NCI-H526 treated with DMSO at 0.1 percent for 48 hours (cell line): ENCODE measurements at regions not wholly inside any gene's neighbourhood (a gene's known extent, or its start where the extent isn't known, plus 50 kb on each side); places are given as distances from the start of the nearest gene placed in this dataset.

Source experiments
- DNase-seq: peaks from one replicate; lab custom pipeline; 2025; lab: John Stamatoyannopoulos, UW

GRCh38 chr9:103625161-103625804, 468.8 kb upstream of the SMC2 start:
- DNase-seq: no peak

- no peak for DNase-seq
Observed at GRCh38 chr9:103627731-103628130, 466.4 kb upstream of the SMC2 start.

GRCh38 chr9:103649086-103649485, 445.0 kb upstream of the SMC2 start:
- no peak for DNase-seq

GRCh38 chr9:103658156-103658555, 436.0 kb upstream of the SMC2 start:
- no peak for DNase-seq

GRCh38 chr9:103660830-103661229, 433.3 kb upstream of the SMC2 start:
- DNase-seq: no peak

GRCh38 chr9:103661663-103662062, 432.4 kb upstream of the SMC2 start:
- no peak for DNase-seq

- no peak for DNase-seq
Observed at GRCh38 chr9:103669296-103669695, 424.8 kb upstream of the SMC2 start.

- DNase-seq: no peak
Observed at GRCh38 chr9:103674271-103674670, 419.8 kb upstream of the SMC2 start.

- no peak for DNase-seq
Observed at GRCh38 chr9:103680581-103680980, 413.5 kb upstream of the SMC2 start.

- DNase-seq: no peak
Observed at GRCh38 chr9:103681435-103681834, 412.7 kb upstream of the SMC2 start.

- DNase-seq: no peak
Observed at GRCh38 chr9:103700195-103700962, 393.7 kb upstream of the SMC2 start.

- DNase-seq: no peak
Observed at GRCh38 chr9:103702572-103702971, 391.5 kb upstream of the SMC2 start.

- no peak for DNase-seq
Observed at GRCh38 chr9:103707181-103707580, 386.9 kb upstream of the SMC2 start.

GRCh38 chr9:103709366-103709765, 384.7 kb upstream of the SMC2 start:
- no peak for DNase-seq

- no peak for DNase-seq
Observed at GRCh38 chr9:103713631-103714030, 380.5 kb upstream of the SMC2 start.

- DNase-seq: no peak
Observed at GRCh38 chr9:103714992-103715391, 379.1 kb upstream of the SMC2 start.

GRCh38 chr9:103721056-103721455, 373.1 kb upstream of the SMC2 start:
- DNase-seq: no peak

- no peak for DNase-seq
Observed at GRCh38 chr9:103730866-103731265, 363.2 kb upstream of the SMC2 start.

- DNase-seq: no peak
Observed at GRCh38 chr9:103731541-103731940, 362.6 kb upstream of the SMC2 start.

- no peak for DNase-seq
Observed at GRCh38 chr9:103734471-103734870, 359.6 kb upstream of the SMC2 start.

GRCh38 chr9:103755441-103755840, 338.7 kb upstream of the SMC2 start:
- no peak for DNase-seq

GRCh38 chr9:103755986-103756385, 338.1 kb upstream of the SMC2 start:
- no peak for DNase-seq

- no peak for DNase-seq
Observed at GRCh38 chr9:103757062-103757461, 337.0 kb upstream of the SMC2 start.

GRCh38 chr9:103761466-103761865, 332.6 kb upstream of the SMC2 start:
- DNase-seq: no peak
